ENCODE measurements at regions not wholly inside any gene's neighbourhood (a gene's known extent, or its start where the extent isn't known, plus 50 kb on each side); places are given as distances from the start of the nearest gene placed in this dataset.

- peak; percentile 16 for DNase-seq (ENCODE audit: low spot score)
Measured at GRCh38 chr5:4188704-4189103, 593.1 kb downstream of the IRX1 start.

GRCh38 chr5:4189317-4189716 is 593.7 kb downstream of the IRX1 start:
- DNase-seq (ENCODE audit: low spot score) = no peak

- no peak for DNase-seq (ENCODE audit: low spot score)
Measured at GRCh38 chr5:4191041-4191440, 595.4 kb downstream of the IRX1 start.

DNA sequence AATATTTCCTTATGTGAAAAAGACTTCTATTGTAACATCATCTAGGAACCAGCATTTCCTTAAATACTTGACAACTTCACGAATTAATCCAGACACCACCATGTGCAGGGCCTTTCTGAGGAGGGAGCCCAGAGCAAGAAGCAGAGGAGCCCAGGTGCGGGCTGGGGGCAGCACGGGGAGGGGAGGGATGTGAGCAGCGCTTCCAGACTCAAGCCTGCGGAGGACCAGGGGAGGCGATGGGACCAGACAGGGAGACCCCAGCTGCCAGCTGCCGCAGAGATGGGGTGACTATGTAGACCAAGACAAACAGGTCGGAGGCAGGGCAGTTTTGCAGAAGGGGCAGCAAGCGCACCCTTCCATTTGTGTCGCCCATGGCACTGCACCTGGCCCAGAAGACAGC is 596.1 kb downstream of the IRX1 start:
- no peak for DNase-seq (ENCODE audit: low spot score)

- no peak for DNase-seq (ENCODE audit: low spot score)
Measured at GRCh38 chr5:4192111-4192510, 596.5 kb downstream of the IRX1 start.

GRCh38 chr5:4196744-4197143 is 601.1 kb downstream of the IRX1 start:
- DNase-seq (ENCODE audit: low spot score) = no peak

DNA sequence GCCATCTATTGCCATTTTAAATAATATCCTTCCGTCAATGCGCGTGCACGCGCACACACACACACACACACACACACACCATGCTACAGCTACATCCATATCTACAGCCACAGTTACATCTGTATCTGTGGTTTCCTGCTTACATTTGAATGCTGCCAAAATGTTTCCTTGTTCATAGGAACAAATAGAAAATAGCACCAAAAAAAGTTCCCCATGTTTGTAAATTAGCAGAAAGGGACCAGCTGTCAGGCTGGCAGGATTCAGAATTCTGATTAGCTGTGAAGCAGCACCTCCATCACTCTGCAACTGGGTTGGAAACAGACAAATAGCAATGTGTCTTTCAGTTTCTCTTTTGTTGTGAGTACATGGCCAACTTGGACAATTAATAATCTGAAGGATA is 601.5 kb downstream of the IRX1 start:
- no peak for DNase-seq (ENCODE audit: low spot score)

GRCh38 chr5:4198461-4198860 is 602.8 kb downstream of the IRX1 start:
- DNase-seq (ENCODE audit: low spot score) = no peak

- no peak for DNase-seq (ENCODE audit: low spot score)
Measured at GRCh38 chr5:4199049-4199841, 603.6 kb downstream of the IRX1 start.

GRCh38 chr5:4203146-4203545 is 607.5 kb downstream of the IRX1 start:
- DNase-seq (ENCODE audit: low spot score) = no peak

DNA sequence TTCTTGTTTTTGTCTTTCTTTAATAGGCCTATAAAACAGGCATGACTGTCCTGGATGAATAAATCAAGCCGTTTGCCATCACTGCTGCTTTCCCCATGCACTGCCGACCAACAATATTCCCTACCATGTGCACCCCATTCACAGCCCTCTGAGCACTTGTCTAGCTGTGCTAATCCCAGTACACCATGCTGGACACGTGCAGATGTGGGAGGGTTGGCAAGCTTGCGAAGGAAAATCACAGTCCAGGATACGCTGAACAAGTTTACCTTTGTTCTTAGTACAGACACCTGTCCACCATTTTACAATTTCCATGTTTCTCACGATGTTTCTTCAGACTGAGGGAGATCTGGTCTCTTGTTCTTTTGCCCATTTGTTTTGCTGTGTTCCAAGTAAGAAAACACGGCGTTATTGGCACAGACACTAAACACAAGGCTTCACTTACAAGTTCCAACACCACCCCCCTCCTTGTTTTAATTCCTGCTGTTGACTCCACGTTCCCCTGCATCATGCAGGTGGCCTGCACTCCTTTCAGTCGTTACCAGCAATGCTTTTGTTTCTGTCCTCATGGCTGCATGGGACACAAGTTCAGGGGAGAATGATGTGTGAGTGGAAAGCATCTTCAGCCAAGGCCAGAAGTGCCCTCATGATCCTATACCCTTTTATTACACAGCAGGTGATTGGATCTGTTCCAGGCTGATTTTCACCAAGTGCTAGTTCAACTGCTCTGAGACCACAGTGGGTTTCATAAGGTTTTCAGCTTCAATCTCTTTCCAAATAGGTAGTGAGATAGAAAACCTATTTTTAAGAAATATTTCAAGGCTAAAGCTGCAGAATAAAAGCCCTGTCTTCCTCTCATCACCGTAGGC is 608.9 kb downstream of the IRX1 start:
- no peak for DNase-seq (ENCODE audit: low spot score)

DNA sequence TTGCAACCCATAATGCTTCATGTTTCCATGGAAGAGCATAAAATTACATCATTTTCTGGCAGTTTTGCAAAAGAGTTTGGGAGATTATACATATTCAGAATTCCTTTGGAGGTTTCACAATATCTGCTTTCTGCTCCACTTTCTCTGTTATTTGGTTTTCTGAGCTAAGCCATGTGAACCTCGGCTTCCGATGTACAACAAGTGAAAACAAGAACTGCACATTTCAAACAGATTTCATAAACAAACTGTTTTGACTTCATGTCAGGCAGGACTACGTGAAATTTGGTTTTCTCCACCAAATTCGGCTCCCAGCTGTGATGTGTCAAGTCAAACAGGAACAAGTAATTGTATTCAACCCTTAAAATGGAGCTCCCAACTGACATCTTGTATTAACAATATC is 609.8 kb downstream of the IRX1 start:
- DNase-seq (ENCODE audit: low spot score) = no peak

- DNase-seq (ENCODE audit: low spot score) = no peak
Measured at GRCh38 chr5:4206127-4206526, 610.5 kb downstream of the IRX1 start.

- DNase-seq (ENCODE audit: low spot score) = no peak
Measured at GRCh38 chr5:4207486-4207885, 611.9 kb downstream of the IRX1 start.

DNA sequence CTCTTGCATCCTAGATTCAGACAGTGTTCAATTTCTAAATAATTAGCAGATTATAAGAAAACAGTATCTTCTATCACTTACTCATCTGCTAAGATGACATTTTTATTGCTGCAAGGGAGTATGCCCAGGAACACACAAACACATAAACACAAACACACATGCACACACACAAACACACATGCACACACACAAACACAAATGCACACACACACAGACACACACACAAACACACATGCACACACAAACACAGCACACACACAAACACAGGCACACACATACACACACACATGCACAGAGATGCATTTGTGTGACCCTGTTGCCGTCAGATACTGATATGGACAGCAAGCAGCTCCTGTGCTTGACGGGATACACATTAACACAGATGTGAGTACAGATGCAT is 612.9 kb downstream of the IRX1 start:
- DNase-seq (ENCODE audit: low spot score) = no peak

DNA sequence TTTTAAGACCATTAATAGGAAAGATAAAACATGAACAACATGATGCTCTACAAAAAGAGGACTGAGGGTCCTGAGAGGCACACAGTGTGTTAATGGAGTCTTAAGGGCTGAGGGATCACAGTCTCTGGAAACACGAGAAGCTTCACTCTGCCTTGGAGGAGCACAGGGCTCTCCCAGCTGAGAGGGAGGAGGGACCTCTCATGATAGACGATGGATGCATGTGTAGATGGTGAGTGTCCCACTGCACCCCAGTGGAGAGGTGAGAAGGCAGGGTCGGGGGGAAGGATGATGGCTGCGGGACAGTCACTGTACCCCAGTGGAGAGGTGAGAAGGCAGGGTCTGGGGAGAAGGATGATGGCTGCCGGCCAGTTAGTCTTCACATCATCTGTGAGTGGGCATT is 613.4 kb downstream of the IRX1 start:
- DNase-seq (ENCODE audit: low spot score) = no peak

DNA sequence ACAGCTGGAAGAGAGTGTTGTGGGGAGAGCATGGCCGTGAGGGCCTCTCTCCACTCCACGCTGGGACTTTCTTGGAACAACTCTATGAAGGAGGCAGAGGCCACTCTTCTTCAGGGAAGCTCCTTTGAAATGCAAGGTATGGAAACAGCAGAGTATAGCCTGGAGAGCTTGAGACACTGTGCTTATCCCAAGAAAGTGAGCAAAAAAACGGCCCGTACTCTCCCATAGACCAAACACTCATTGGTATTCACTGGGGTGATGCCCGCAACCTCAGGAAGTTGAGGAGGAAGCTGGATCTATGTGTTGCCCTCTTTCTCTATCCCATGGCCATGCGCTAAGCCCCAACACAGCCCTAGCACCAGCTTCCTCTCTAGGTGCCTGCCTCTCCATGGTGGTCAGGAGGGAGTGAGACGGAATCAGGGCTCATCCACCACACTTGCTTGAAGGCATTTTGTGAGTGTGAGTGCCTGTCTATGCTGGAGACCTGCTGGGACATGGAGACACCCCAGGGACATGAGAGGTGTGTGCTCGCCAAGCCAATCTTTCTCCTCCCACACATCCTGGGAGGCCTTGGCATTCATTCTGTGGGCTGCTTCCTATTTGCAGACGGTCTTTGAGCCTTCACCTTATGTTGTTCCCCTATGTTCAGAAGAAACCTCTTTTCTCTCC is 616.6 kb downstream of the IRX1 start:
- no peak for DNase-seq (ENCODE audit: low spot score)

- no peak for DNase-seq (ENCODE audit: low spot score)
Measured at GRCh38 chr5:4212981-4213819, 617.6 kb downstream of the IRX1 start.

GRCh38 chr5:4215143-4215542 is 619.5 kb downstream of the IRX1 start:
- DNase-seq (ENCODE audit: low spot score) = no peak

GRCh38 chr5:4216142-4216541 is 620.5 kb downstream of the IRX1 start:
- DNase-seq (ENCODE audit: low spot score) = no peak

DNA sequence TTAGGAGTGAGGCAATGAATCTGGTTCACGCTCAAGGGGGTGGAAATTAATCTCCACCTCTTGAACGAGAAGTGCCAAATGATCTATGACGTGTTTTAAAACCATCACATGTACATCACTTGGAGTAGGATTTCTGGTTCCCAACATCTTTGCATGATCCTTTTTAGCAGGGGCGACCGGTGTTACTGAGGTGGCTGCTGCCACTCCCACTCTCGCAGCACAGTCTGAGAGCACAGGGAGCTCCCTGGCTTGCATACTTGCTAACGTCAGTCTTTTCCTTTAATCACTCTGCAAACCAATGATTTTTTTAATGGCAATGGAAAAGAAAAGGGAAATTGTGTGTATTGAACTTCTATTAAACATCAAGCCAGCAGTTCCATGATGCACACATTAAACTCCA is 624.4 kb downstream of the IRX1 start:
- no peak for DNase-seq (ENCODE audit: low spot score)

DNA sequence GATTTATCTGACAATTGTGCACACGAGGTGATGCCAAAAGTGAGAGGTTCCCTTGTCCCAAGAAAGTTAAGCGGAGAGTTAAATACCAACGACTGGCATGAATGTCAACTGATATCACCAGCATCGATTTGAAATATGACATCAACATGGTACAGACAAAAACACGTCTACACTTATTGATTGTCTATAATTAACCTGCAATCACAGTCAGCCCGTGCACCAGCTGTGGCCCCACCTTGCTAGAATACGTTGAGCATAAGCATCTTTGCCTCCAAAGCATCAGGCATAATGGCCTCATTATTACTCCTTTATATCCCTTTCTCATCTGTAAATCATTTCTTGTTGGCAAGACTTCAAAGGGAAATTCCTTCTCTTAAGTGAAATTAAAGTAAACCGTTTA is 625.4 kb downstream of the IRX1 start:
- DNase-seq (ENCODE audit: low spot score) = no peak
